IMR-90 (cell line): ENCODE measurements at regions not wholly inside any gene's neighbourhood (a gene's known extent, or its start where the extent isn't known, plus 50 kb on each side); places are given as distances from the start of the nearest gene placed in this dataset.

Experiments
- ATAC-seq: fragments of 200-7000 bp; cut with Tn5 transposase; 2 replicates; pipeline ENCODE4 v1.9.1; 2020; ENCODE audit warnings: low read depth, mild to moderate bottlenecking, moderate library complexity
- BruUV-seq: library from RNA; stranded (reverse); fragments of 400-500 nt; replicated peaks from 2 replicates; lab custom pipeline; 2021; lab: Mats Ljungman, UMichigan
- CTCF ChIA-PET: fragments of 300-600 bp; formaldehyde crosslinking; extraction: SDS; loops from one replicate; lab custom pipeline; 2021; ENCODE audit warnings: antibody characterized with exemption; lab: Yijun Ruan, JAX
- POLR2A ChIA-PET: fragments of 300-600 bp; sonication (Branson Sonifier 250); formaldehyde crosslinking; loops from one replicate; lab custom pipeline; 2022; ENCODE audit warnings: antibody characterized with exemption; ENCODE audit not compliant: unreplicated experiment; lab: Charles Lee
- DNase-seq: peaks from one replicate; pipeline ENCODE4 v3.0.0; 2013
- H2AFZ ChIP-seq: replicated peaks from 2 replicates; pipeline ENCODE3; 2013; ENCODE audit warnings: low read length, mild to moderate bottlenecking; ENCODE audit not compliant: poor library complexity
- H2AK5ac ChIP-seq: 2 replicates; pipeline ENCODE4 v1.6.1; 2013; ENCODE audit warnings: low read depth, low read length, inconsistent platforms
- H2AK9ac ChIP-seq: replicated peaks from 2 replicates; pipeline ENCODE3; 2013; ENCODE audit warnings: mild to moderate bottlenecking, low read depth, low read length, moderate library complexity; ENCODE audit not compliant: poor library complexity
- H2BK120ac ChIP-seq: 2 replicates; pipeline ENCODE4 v1.6.1; 2013; ENCODE audit warnings: low read depth, low read length, inconsistent platforms
- H2BK15ac ChIP-seq: 3 replicates; pipeline ENCODE4 v1.6.1; 2013; ENCODE audit warnings: low read depth, low read length, inconsistent platforms
- H2BK20ac ChIP-seq: 2 replicates; pipeline ENCODE4 v1.6.1; 2013; ENCODE audit warnings: low read depth, mild to moderate bottlenecking, inconsistent platforms, low read length, moderate library complexity
- H2BK5ac ChIP-seq: 2 replicates; pipeline ENCODE4 v1.6.1; 2013; ENCODE audit warnings: mild to moderate bottlenecking, low read depth, low read length, inconsistent platforms; ENCODE audit not compliant: poor library complexity, severe bottlenecking
- H3K14ac ChIP-seq: replicated peaks from 2 replicates; pipeline ENCODE4 v1.6.1; 2013; ENCODE audit warnings: low read depth, low read length, inconsistent platforms
- H3K18ac ChIP-seq: 2 replicates; pipeline ENCODE4 v1.6.1; 2013; ENCODE audit warnings: low read depth, low read length, control low read depth
- H3K23ac ChIP-seq: 2 replicates; pipeline ENCODE4 v1.6.1; 2013; ENCODE audit warnings: low read depth, low read length, inconsistent platforms
- H3K27ac ChIP-seq: 2 replicates; pipeline ENCODE4 v1.5.1; 2013; ENCODE audit warnings: mild to moderate bottlenecking, control low read depth, low read length; ENCODE audit not compliant: insufficient read depth
- H3K27me3 ChIP-seq: 2 replicates; pipeline ENCODE4 v1.6.1; 2013; ENCODE audit warnings: low read length; ENCODE audit not compliant: control insufficient read depth, insufficient read depth
- H3K36me3 ChIP-seq: 2 replicates; pipeline ENCODE4 v1.6.1; 2013; ENCODE audit warnings: low read length, mixed read lengths; ENCODE audit not compliant: control insufficient read depth, insufficient read depth
- H3K4ac ChIP-seq: 2 replicates; pipeline ENCODE4 v1.6.1; 2013; ENCODE audit warnings: low read depth, low read length, inconsistent platforms
- H3K4me1 ChIP-seq: 2 replicates; pipeline ENCODE4 v1.6.1; 2013; ENCODE audit warnings: low read length, mixed read lengths; ENCODE audit not compliant: control insufficient read depth, insufficient read depth
- H3K4me2 ChIP-seq: 2 replicates; pipeline ENCODE4 v1.6.1; 2013; ENCODE audit warnings: low read depth, mild to moderate bottlenecking, control low read depth, low read length, moderate library complexity
- H3K4me3 ChIP-seq: 2 replicates; pipeline ENCODE4 v1.5.1; 2013; ENCODE audit warnings: low read depth, mild to moderate bottlenecking, control low read depth, low read length, moderate library complexity; ENCODE audit not compliant: insufficient read depth
- H3K56ac ChIP-seq: 2 replicates; pipeline ENCODE4 v1.6.1; 2013; ENCODE audit warnings: low read length, inconsistent platforms; ENCODE audit not compliant: insufficient read depth; ENCODE audit errors: extremely low read depth
- H3K79me1 ChIP-seq, 2 experiments: 2 replicates each; pipeline ENCODE4 v1.6.1; 2013; ENCODE audit warnings: low read length in 2 of 2, inconsistent platforms in 1 of 2, low read depth in 1 of 2
- H3K9ac ChIP-seq: 2 replicates; pipeline ENCODE4 v1.6.1; 2013; ENCODE audit warnings: low read depth, low read length, control low read depth
- H3K9me1 ChIP-seq: 2 replicates; pipeline ENCODE4 v1.6.1; 2013; ENCODE audit warnings: low read length, inconsistent platforms; ENCODE audit not compliant: insufficient read depth
- H3K9me3 ChIP-seq: 2 replicates; pipeline ENCODE4 v1.6.1; 2013; ENCODE audit warnings: low read length; ENCODE audit not compliant: control insufficient read depth, insufficient read depth
- H4K20me1 ChIP-seq: 2 replicates; pipeline ENCODE4 v1.6.1; 2013; ENCODE audit warnings: low read length, inconsistent platforms; ENCODE audit not compliant: insufficient read depth
- H4K5ac ChIP-seq: 2 replicates; pipeline ENCODE4 v1.6.1; 2013; ENCODE audit warnings: mild to moderate bottlenecking, low read depth, low read length, control low read depth
- H4K8ac ChIP-seq, 2 experiments: 2 replicates each; pipeline ENCODE4 v1.6.1; 2013; ENCODE audit warnings: low read depth in 2 of 2, low read length in 2 of 2, control low read depth in 1 of 2, inconsistent platforms in 1 of 2
- H4K91ac ChIP-seq: 2 replicates; pipeline ENCODE4 v1.6.1; 2013; ENCODE audit warnings: low read depth, low read length, inconsistent platforms; ENCODE audit not compliant: insufficient read depth
- POLR2A ChIP-seq: IDR thresholded peaks from 2 replicates; pipeline ENCODE4 v1.6.1; 2012; ENCODE audit warnings: mild to moderate bottlenecking, low read depth, low read length
- WGBS, 2 experiments: methylation state at CpG; one replicate each; pipeline versions ENCODE4 v1.1.5 to v1.1.7; 2013; ENCODE audit warnings: missing lambda C conversion rate in 2 of 2; ENCODE audit not compliant: insufficient read length in 1 of 2; ENCODE audit errors: extremely low coverage in 2 of 2; 5-methylcytosine and 5-hydroxymethylcytosine counted together
- dilution Hi-C: fragments of 300-500 bp; cut with HindIII; formaldehyde crosslinking; loops from one replicate; pipeline ENCODE4 v1.14.3; 2018; ENCODE audit warnings: low sequenced_read_pairs; ENCODE audit not compliant: unreplicated experiment
- in situ Hi-C: fragments of 300-500 bp; cut with MboI; formaldehyde crosslinking; loops from 3 replicates; pipeline ENCODE4 v1.14.3; 2019; ENCODE audit warnings: low sequenced_read_pairs, inconsistent platforms, mixed read lengths
- intact Hi-C: fragments of 100-400 bp; cut with micrococcal nuclease; formaldehyde crosslinking; loops from 2 replicates; pipeline ENCODE4 v1.10.0; 2022

GRCh38 chr5:3300726-3301125, 294.9 kb upstream of the IRX1 start:
- Histone ChIP-seq H3K9me3 (peaks cover 18% of the 10 kb centered on the region), H2BK120ac (no peak overlapping the region), H3K14ac (no peak overlapping the region), H2AK9ac (no peak overlapping the region), H2AK5ac (no peak overlapping the region), H2BK20ac (no peak overlapping the region), H3K36me3 (no peaks in the 10 kb centered on the region), H3K23ac (no peak overlapping the region), H3K79me1 (no peaks in the 10 kb centered on the region), H2BK5ac (no peak overlapping the region), H3K9ac (no peak overlapping the region), H3K4me1 (no peaks in the 10 kb centered on the region), H2AFZ (no peak overlapping the region), H3K27me3 (no peaks in the 10 kb centered on the region), H4K5ac (no peak overlapping the region), H4K8ac (no peak overlapping the region), H3K18ac (no peak overlapping the region), H3K4ac (no peak overlapping the region), H3K9me1 (no peaks in the 10 kb centered on the region), H4K91ac (no peak overlapping the region), H2BK15ac (no peak overlapping the region), H3K4me2 (no peak overlapping the region), H4K20me1 (no peaks in the 10 kb centered on the region), H3K56ac (no peak overlapping the region), H3K4me3 (no peak overlapping the region), H3K27ac (no peak overlapping the region)
- ChIA-PET POLR2A (no interaction called here), CTCF (no interaction called here)
- in situ Hi-C loops (no loop called here), intact Hi-C loops (loop anchor here (5.0 kb wide), 1 partner anchor 393 kb away; no protein-coding TSS in a partner anchor), dilution Hi-C loops (no loop called here)
- ATAC-seq (no peak), DNase-seq (no peak)
- no peak for TF ChIP-seq POLR2A
- no TSS peak for BruUV-seq
- WGBS, 2 experiments, result no CpG with 5 or more reads among the region's 13 CpGs
